GM12878 (cell line): ENCODE measurements at regions not wholly inside any gene's neighbourhood (a gene's known extent, or its start where the extent isn't known, plus 50 kb on each side); places are given as distances from the start of the nearest gene placed in this dataset.
A peak's percentile ranks its signal among the peaks of the same experiment; 100 is the strongest.

ENCODE experiments used
- ATF3 ChIP-seq: IDR thresholded peaks from 2 replicates; pipeline ENCODE4 v1.6.1; 2011; ENCODE audit warnings: low read depth, mild to moderate bottlenecking, low read length, moderate library complexity, borderline replicate concordance; ENCODE audit errors: extremely low read depth
- BCLAF1 ChIP-seq: fragments of 450-650 bp; IDR thresholded peaks from 2 replicates; pipeline ENCODE4 v1.6.1; 2017; ENCODE audit warnings: antibody characterized with exemption, mild to moderate bottlenecking, moderate library complexity
- CREM ChIP-seq: IDR thresholded peaks from 2 replicates; pipeline ENCODE4 v1.6.1; 2014; ENCODE audit warnings: antibody characterized with exemption, low read depth
- FOXK2 ChIP-seq: fragments of 450-650 bp; IDR thresholded peaks from 2 replicates; pipeline ENCODE4 v1.6.1; 2017; ENCODE audit warnings: mild to moderate bottlenecking, moderate library complexity
- MAX ChIP-seq: IDR thresholded peaks from 2 replicates; pipeline ENCODE4 v1.6.1; 2012; ENCODE audit warnings: low read depth, low read length, improper control_type of control experiment
- MTA3 ChIP-seq: IDR thresholded peaks from 2 replicates; pipeline ENCODE4 v1.6.1; 2012; ENCODE audit warnings: low read length, inconsistent platforms, borderline replicate concordance
- PBX3 ChIP-seq: IDR thresholded peaks from 2 replicates; pipeline ENCODE4 v1.6.1; 2011; ENCODE audit warnings: mild to moderate bottlenecking, low read depth, low read length, moderate library complexity; ENCODE audit not compliant: insufficient replicate concordance
- RUNX3 ChIP-seq: IDR thresholded peaks from 2 replicates; pipeline ENCODE4 v1.6.1; 2012; ENCODE audit warnings: low read length, inconsistent platforms
- SUZ12 ChIP-seq: fragments of 200-600 bp; sonication (generic); IDR thresholded peaks from one replicate; pipeline ENCODE4 v1.6.1; 2018; ENCODE audit warnings: antibody characterized with exemption, mild to moderate bottlenecking; ENCODE audit not compliant: unreplicated experiment
- WRNIP1 ChIP-seq: IDR thresholded peaks from 2 replicates; pipeline ENCODE4 v1.6.1; 2011; ENCODE audit warnings: low read depth, low read length, improper control_type of control experiment, borderline replicate concordance
- ZBTB40 ChIP-seq: fragments of 450-650 bp; IDR thresholded peaks from 2 replicates; pipeline ENCODE4 v1.6.1; 2016; ENCODE audit warnings: mild to moderate bottlenecking, moderate library complexity, borderline replicate concordance
- ZNF24 ChIP-seq: fragments of 450-650 bp; IDR thresholded peaks from 2 replicates; pipeline ENCODE4 v1.6.1; 2017; ENCODE audit warnings: antibody characterized with exemption, mild to moderate bottlenecking
- ZNF687 ChIP-seq: fragments of 450-650 bp; IDR thresholded peaks from 2 replicates; pipeline ENCODE4 v1.6.1; 2017; ENCODE audit warnings: mild to moderate bottlenecking, moderate library complexity

GRCh38 chr14:105617201-105617777 lies 90.9 kb downstream of the TMEM121 start (continued):
- TF ChIP-seq ATF3, result no peak
- TF ChIP-seq PBX3, result peak; percentile 29
- TF ChIP-seq RUNX3, result no peak
- peak; percentile 52 for TF ChIP-seq CREM
- no peak for TF ChIP-seq WRNIP1
- no peak for TF ChIP-seq SUZ12
- no peak for TF ChIP-seq MTA3
- no peak for TF ChIP-seq ZNF24
- TF ChIP-seq FOXK2, result no peak
- TF ChIP-seq BCLAF1, result no peak
- no peak for TF ChIP-seq ZNF687
- no peak for TF ChIP-seq MAX
- no peak for TF ChIP-seq ZBTB40
- TF ChIP-seq, all 136 proteins: peak for 9
